ENCODE measurements at regions not wholly inside any gene's neighbourhood (a gene's known extent, or its start where the extent isn't known, plus 50 kb on each side); places are given as distances from the start of the nearest gene placed in this dataset.
"Not testable (repeated sequence)": the region's sequence is repeated elsewhere in the genome, so short reads cannot be mapped to it uniquely, and the experiment has no call there.

DNA sequence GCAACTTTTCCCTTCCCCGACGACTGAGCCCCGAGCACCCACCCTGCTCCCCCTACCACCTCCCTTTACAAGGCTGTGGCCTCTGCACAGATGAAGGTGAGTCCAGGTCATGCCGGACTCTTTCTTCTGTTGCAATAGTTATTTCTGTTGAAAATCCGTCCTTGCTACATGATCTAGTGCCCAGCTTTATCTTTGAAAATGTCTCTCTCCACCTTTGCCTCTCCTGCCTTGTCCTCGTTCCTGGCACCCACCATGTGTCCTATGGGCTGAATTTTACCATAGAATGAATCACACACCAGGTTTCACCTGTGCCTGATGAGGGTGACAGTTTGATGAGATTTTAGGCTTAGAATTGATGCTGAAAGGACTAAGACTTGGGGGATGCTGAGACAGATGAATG lies 92.9 kb downstream of the TMEM121 start:
- H3K9me3 ChIP-seq (ENCODE audit: control insufficient read depth in 1 of 2, low read length in 2 of 2); H3K4me1 ChIP-seq (ENCODE audit: control insufficient read depth in 1 of 2, insufficient read depth in 2 of 2, low read length in 2 of 2); H3K27me3 ChIP-seq (ENCODE audit: low read depth, low read length); H3K27ac ChIP-seq (ENCODE audit: low read length); H3K4me3 ChIP-seq (ENCODE audit: low read depth in 1 of 2, low read length in 2 of 2); H3K36me3 ChIP-seq (ENCODE audit: control insufficient read depth in 1 of 2, insufficient read depth in 2 of 2, low read length in 2 of 2): not testable (repeated sequence)

DNA sequence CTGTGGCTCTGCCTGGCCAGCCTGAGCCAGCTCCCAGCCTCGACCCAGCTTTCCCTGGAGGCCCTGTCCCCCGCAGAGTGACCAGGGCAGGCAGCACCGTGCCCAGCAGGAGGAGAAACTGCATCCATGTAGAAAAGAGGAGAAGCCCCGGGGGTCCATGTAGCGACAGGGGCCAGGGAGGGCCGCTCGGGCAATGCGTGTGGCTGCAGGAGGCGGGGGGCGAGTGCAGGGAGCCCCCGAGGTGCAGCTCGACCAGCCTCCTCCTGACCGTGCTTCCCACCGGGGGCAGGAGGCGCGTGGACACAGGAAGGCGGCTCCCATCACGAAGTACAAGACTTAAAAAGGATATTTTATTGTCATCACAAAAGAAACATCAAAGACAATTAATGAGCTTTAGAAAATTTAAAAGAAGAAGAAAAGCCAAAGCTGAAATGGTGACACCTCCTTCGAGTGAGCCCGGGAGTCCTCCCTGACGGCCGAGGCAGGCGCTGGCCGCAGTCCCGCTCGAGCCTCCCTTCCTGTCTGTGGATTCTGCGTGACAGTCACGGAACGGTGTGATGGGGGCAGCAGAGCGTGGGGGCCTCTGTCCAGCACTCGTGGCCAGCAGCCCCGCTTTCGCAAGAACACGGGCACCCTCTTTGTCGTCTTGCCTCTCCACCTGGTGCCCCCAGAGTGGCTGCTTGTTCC lies 93.9 kb downstream of the TMEM121 start:
- not testable (repeated sequence) for H3K4me3 ChIP-seq (ENCODE audit: low read depth in 1 of 2, low read length in 2 of 2); H3K36me3 ChIP-seq (ENCODE audit: control insufficient read depth in 1 of 2, insufficient read depth in 2 of 2, low read length in 2 of 2); H3K9me3 ChIP-seq (ENCODE audit: control insufficient read depth in 1 of 2, low read length in 2 of 2); H3K4me1 ChIP-seq (ENCODE audit: control insufficient read depth in 1 of 2, insufficient read depth in 2 of 2, low read length in 2 of 2); H3K27me3 ChIP-seq (ENCODE audit: low read depth, low read length); H3K27ac ChIP-seq (ENCODE audit: low read length)

GRCh38 chr14:105620865-105621471 lies 94.6 kb downstream of the TMEM121 start:
- not testable (repeated sequence) for H3K4me1 ChIP-seq (ENCODE audit: control insufficient read depth in 1 of 2, insufficient read depth in 2 of 2, low read length in 2 of 2); H3K9me3 ChIP-seq (ENCODE audit: control insufficient read depth in 1 of 2, low read length in 2 of 2); H3K4me3 ChIP-seq (ENCODE audit: low read depth in 1 of 2, low read length in 2 of 2); H3K27ac ChIP-seq (ENCODE audit: low read length); H3K36me3 ChIP-seq (ENCODE audit: control insufficient read depth in 1 of 2, insufficient read depth in 2 of 2, low read length in 2 of 2); H3K27me3 ChIP-seq (ENCODE audit: low read depth, low read length)

DNA sequence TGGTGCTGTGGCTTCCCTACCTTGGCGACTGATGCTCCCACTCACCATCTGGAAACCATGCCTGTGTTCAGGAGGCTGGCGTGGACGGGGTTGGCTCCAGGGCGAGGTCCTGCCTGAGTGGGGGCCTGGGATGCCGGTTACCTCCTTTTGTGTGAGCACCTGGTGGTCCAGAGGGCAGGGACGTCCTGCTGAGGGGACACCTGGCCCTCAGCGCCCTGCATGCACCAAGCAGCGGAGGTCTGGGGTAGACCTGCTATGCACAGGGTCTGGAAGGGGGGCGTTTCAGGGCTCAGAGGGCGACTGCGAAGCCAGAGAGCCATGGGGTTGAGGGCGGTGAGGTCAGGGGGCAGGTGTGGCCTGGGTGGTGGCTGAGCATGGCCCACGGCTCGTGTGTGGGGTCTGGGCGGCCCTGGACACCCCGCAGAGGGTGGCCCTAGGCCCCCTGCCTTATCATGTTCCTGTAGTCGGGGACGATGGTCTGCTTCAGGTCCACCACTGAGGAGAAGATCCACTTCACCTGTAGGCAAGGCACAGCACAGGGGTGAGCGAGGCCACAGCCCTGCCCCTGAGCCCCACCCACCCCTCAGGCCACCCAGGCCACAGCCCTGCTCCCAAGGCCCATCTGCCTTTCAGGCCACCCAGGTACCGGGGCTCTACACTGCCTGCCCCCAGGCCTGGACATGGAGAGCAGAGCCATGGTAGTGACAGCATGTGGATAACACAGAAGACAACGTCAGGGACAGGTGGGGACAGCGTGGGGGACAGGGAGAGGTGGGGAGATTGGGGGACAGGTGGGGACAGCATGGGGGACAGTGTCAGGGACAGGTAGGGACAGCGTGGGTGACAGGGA lies 95.3 kb downstream of the TMEM121 start:
- not testable (repeated sequence) for H3K36me3 ChIP-seq (ENCODE audit: control insufficient read depth in 1 of 2, insufficient read depth in 2 of 2, low read length in 2 of 2); H3K4me3 ChIP-seq (ENCODE audit: low read depth in 1 of 2, low read length in 2 of 2); H3K27me3 ChIP-seq (ENCODE audit: low read depth, low read length); H3K9me3 ChIP-seq (ENCODE audit: control insufficient read depth in 1 of 2, low read length in 2 of 2); H3K4me1 ChIP-seq (ENCODE audit: control insufficient read depth in 1 of 2, insufficient read depth in 2 of 2, low read length in 2 of 2); H3K27ac ChIP-seq (ENCODE audit: low read length)

DNA sequence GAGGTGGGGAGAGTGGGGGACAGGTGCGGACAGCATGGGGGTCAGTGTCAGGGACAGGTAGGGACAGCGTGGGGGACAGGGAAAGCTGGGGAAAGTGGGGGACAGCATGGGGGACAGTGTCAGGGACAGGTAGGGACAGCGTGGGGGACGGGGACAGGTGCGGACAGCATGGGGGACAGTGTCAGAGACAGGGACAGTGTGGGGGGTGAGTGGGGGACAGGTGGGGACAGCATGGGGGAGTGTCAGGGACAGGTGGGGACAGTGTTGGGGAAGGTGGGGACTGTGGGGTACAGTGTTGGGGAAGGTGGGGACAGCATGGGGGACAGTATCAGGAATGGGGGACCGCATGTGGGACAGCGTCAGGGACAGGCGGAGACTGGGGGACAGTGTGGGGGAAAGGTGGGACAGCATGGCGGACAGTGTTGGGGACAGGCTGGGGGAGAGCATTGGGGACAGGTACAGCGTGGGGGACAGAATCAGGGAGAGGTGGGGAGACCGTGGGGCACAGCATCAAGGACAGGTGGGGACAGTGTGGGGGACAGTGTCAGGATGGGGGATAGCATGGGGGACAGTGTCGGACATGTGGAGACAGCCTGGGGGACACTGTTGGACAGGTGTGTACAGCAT lies 96.1 kb downstream of the TMEM121 start:
- Histone ChIP-seq H3K4me3 (ENCODE audit: low read depth in 1 of 2, low read length in 2 of 2) (no peak overlapping the region), H3K27me3 (ENCODE audit: low read depth, low read length) (no peaks in the 10 kb centered on the region), H3K4me1 (ENCODE audit: control insufficient read depth in 1 of 2, insufficient read depth in 2 of 2, low read length in 2 of 2) (no peaks in the 10 kb centered on the region), H3K9me3 (ENCODE audit: control insufficient read depth in 1 of 2, low read length in 2 of 2) (no peaks in the 10 kb centered on the region), H3K27ac (ENCODE audit: low read length) (no peak overlapping the region), H3K36me3 (ENCODE audit: control insufficient read depth in 1 of 2, insufficient read depth in 2 of 2, low read length in 2 of 2) (no peaks in the 10 kb centered on the region)

DNA sequence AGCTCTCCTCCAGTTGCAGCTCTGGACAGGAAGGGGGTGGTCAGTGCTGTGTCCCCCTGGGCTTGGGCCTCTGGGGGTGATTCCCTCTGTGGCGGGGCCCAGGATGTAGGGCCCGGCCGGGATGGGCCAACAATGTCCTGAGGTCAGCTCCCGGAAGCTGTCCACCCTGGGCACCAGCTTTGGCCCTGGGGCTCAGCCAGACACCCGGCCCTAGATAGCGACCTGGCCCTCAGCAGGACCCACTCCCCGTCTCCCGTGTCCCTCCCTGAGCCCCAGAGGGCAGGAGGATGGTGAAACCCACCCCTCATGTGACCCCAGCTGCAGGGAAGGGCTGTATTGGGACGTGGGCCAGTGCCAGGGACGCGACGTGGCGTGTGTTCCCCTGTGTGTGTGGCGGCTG lies 96.8 kb downstream of the TMEM121 start:
- not testable (repeated sequence) for H3K27ac ChIP-seq (ENCODE audit: low read length); H3K4me3 ChIP-seq (ENCODE audit: low read depth in 1 of 2, low read length in 2 of 2); H3K4me1 ChIP-seq (ENCODE audit: control insufficient read depth in 1 of 2, insufficient read depth in 2 of 2, low read length in 2 of 2); H3K9me3 ChIP-seq (ENCODE audit: control insufficient read depth in 1 of 2, low read length in 2 of 2); H3K36me3 ChIP-seq (ENCODE audit: control insufficient read depth in 1 of 2, insufficient read depth in 2 of 2, low read length in 2 of 2); H3K27me3 ChIP-seq (ENCODE audit: low read depth, low read length)

DNA sequence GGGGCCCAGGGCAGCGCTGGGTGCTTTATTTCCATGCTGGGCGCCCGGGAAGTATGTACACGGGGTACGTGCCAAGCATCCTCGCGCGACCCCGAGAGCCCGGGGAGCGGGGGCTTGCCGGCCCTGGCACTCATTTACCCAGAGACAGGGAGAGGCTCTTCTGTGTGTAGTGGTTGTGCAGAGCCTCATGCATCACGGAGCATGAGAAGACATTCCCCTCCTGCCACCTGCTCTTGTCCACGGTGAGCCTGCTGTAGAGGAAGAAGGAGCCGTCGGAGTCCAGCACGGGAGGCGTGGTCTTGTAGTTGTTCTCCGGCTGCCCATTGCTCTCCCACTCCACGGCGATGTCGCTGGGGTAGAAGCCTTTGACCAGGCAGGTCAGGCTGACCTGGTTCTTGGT lies 98.0 kb downstream of the TMEM121 start:
- H3K27me3 ChIP-seq (ENCODE audit: low read depth, low read length); H3K9me3 ChIP-seq (ENCODE audit: control insufficient read depth in 1 of 2, low read length in 2 of 2): not testable (repeated sequence)

GRCh38 chr14:105624749-105625434 lies 98.5 kb downstream of the TMEM121 start:
- H3K27me3 ChIP-seq (ENCODE audit: low read depth, low read length); H3K27ac ChIP-seq (ENCODE audit: low read length); H3K36me3 ChIP-seq (ENCODE audit: control insufficient read depth in 1 of 2, insufficient read depth in 2 of 2, low read length in 2 of 2); H3K4me1 ChIP-seq (ENCODE audit: control insufficient read depth in 1 of 2, insufficient read depth in 2 of 2, low read length in 2 of 2); H3K4me3 ChIP-seq (ENCODE audit: low read depth in 1 of 2, low read length in 2 of 2); H3K9me3 ChIP-seq (ENCODE audit: control insufficient read depth in 1 of 2, low read length in 2 of 2): not testable (repeated sequence)

More for the DNA sequence above, 98.0 kb downstream of the TMEM121 start:
- H3K4me3 ChIP-seq (ENCODE audit: low read depth in 1 of 2, low read length in 2 of 2); H3K27ac ChIP-seq (ENCODE audit: low read length); H3K36me3 ChIP-seq (ENCODE audit: control insufficient read depth in 1 of 2, insufficient read depth in 2 of 2, low read length in 2 of 2); H3K4me1 ChIP-seq (ENCODE audit: control insufficient read depth in 1 of 2, insufficient read depth in 2 of 2, low read length in 2 of 2): not testable (repeated sequence)

DNA sequence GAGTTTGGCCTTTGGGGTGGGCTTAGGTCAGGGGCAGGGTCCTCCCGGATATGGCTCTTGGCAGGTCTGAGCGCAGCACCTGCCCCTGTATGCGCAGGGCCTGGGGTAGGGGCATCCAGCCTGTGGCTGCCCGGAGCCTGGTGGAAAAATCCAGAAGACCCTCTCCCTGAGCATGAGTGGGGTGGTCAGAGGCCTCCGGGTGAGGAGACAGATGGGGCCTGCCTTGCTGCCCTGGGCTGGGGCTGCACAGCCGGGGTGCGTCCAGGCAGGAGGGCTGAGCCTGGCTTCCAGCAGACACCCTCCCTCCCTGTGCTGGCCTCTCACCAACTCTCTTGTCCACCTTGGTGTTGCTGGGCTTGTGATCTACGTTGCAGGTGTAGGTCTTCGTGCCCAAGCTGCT lies 99.1 kb downstream of the TMEM121 start:
- H3K36me3 ChIP-seq (ENCODE audit: control insufficient read depth in 1 of 2, insufficient read depth in 2 of 2, low read length in 2 of 2); H3K4me3 ChIP-seq (ENCODE audit: low read depth in 1 of 2, low read length in 2 of 2); H3K4me1 ChIP-seq (ENCODE audit: control insufficient read depth in 1 of 2, insufficient read depth in 2 of 2, low read length in 2 of 2); H3K27ac ChIP-seq (ENCODE audit: low read length); H3K9me3 ChIP-seq (ENCODE audit: control insufficient read depth in 1 of 2, low read length in 2 of 2); H3K27me3 ChIP-seq (ENCODE audit: low read depth, low read length): not testable (repeated sequence)

DNA sequence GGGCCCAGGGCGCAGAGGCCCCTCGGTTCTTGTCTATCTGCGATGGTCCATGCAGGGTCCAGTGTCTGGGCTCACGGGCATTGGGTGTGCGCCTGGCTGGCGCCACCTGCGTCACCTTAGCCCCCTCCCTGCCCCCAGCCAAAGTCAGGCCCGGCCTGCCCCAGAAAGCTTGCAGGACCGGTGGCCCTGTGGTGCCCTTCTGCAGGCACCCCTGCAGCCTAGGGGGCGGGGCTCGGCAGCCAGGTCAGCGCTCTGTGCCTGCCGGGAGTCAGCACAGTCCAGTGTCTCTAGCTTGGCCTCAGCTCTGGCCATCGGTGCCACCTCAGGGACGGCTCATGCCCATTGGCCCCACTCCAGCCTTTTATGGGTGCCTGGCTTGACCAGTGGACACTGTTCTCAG lies 99.7 kb downstream of the TMEM121 start:
- not testable (repeated sequence) for H3K4me1 ChIP-seq (ENCODE audit: control insufficient read depth in 1 of 2, insufficient read depth in 2 of 2, low read length in 2 of 2); H3K4me3 ChIP-seq (ENCODE audit: low read depth in 1 of 2, low read length in 2 of 2); H3K36me3 ChIP-seq (ENCODE audit: control insufficient read depth in 1 of 2, insufficient read depth in 2 of 2, low read length in 2 of 2); H3K27ac ChIP-seq (ENCODE audit: low read length); H3K27me3 ChIP-seq (ENCODE audit: low read depth, low read length); H3K9me3 ChIP-seq (ENCODE audit: control insufficient read depth in 1 of 2, low read length in 2 of 2)

DNA sequence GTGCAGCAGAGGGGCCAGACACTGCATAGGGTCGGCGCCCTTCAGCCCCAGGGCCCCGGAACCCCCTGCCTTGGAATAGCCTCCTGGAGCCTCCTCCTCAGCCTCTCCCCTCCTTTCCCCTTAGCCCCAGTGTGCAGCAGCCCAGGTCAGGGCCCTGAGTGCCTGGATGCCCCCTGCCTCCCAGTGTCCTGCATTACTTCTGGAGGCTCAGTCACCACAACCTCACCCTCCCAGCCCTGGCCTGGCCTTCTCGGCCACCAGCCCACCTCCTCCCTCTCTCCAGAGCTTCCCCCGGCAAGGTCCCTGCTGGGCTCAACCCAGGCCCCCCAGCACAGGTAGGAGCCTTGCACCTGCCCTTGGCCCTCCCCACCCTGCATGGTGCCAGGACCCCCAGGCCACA lies 100.3 kb downstream of the TMEM121 start:
- not testable (repeated sequence) for H3K4me1 ChIP-seq (ENCODE audit: control insufficient read depth in 1 of 2, insufficient read depth in 2 of 2, low read length in 2 of 2); H3K9me3 ChIP-seq (ENCODE audit: control insufficient read depth in 1 of 2, low read length in 2 of 2); H3K27me3 ChIP-seq (ENCODE audit: low read depth, low read length); H3K4me3 ChIP-seq (ENCODE audit: low read depth in 1 of 2, low read length in 2 of 2); H3K27ac ChIP-seq (ENCODE audit: low read length); H3K36me3 ChIP-seq (ENCODE audit: control insufficient read depth in 1 of 2, insufficient read depth in 2 of 2, low read length in 2 of 2)

All from muscle layer of duodenum (tissue), 2 donors.